Nephron progenitor cell (in vitro differentiated cells): ENCODE measurements at regions not wholly inside any gene's neighbourhood (a gene's known extent, or its start where the extent isn't known, plus 50 kb on each side); places are given as distances from the start of the nearest gene placed in this dataset.
"Not testable (repeated sequence)": the region's sequence is repeated elsewhere in the genome, so short reads cannot be mapped to it uniquely, and the experiment has no call there.

ENCODE experiments used
- DNase-seq: peaks from one replicate; pipeline ENCODE4 v3.0.0; 2021
- H3K27ac Mint-ChIP-seq: 2 replicates; pipeline ENCODE4 v1.8.0; 2021; ENCODE audit warnings: mild to moderate bottlenecking, moderate library complexity, mixed read lengths
- H3K27me3 Mint-ChIP-seq: 2 replicates; pipeline ENCODE4 v1.8.0; 2021; ENCODE audit warnings: mild to moderate bottlenecking, low read depth, mixed read lengths; ENCODE audit not compliant: poor library complexity
- H3K36me3 Mint-ChIP-seq: 2 replicates; pipeline ENCODE4 v1.8.0; 2021; ENCODE audit warnings: low read depth, mixed read lengths
- H3K4me1 Mint-ChIP-seq: 2 replicates; pipeline ENCODE4 v1.8.0; 2021; ENCODE audit warnings: mixed read lengths
- H3K4me3 Mint-ChIP-seq: 2 replicates; pipeline ENCODE4 v1.8.0; 2021; ENCODE audit warnings: mild to moderate bottlenecking, moderate library complexity, mixed read lengths
- H3K9me3 Mint-ChIP-seq: 2 replicates; pipeline ENCODE4 v1.8.0; 2021; ENCODE audit warnings: mild to moderate bottlenecking, moderate library complexity, mixed read lengths
- CTCF ChIP-seq: fragments of 200-600 bp; sonication (generic); IDR thresholded peaks from 2 replicates; pipeline ENCODE4 v1.5.0; 2021; ENCODE audit warnings: antibody characterized with exemption

DNA sequence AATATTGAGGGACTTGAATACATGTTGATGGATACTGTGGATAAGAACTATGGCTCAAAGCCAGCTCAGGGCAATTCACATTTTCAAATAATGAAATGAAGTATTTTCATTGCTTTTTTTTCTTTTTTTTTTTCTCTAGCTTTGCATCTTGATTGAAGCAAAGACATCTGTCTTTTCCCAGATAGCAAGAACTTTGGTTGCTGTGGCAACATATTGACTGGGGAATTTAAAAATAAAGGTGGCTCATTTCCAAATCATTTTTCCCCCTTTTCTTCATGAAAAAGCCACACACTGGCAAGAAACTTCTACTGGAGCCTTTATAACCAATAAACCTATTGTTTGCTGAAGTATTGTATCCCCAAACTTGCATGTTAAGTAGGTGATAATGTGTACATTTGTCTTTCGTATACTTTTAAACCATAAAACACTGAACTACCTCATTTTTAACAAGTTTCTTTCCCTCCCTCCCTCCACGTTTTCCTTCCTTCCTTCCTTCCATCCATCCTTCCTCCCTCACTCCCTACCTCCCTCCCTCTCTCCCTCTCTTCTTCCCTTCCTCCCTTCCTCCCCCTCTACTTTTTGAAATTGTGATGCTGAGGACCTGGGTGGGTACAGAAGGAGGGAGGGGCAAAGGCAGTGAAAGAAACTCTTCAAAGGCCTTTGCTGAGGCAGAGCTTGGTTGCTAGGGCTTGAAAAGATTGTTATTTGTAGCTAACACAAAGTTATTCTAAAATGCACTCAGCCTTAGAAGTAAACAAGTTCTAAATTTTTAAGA, 343.5 kb upstream of the SPRY2 start:
- Mint-ChIP-seq H3K9me3 (peaks cover 8% of the 10 kb centered on the region), H3K4me1 (peaks cover 9% of the 10 kb centered on the region), H3K27ac (no peak overlapping the region), H3K27me3 (peaks cover 6% of the 10 kb centered on the region), H3K4me3 (no peak overlapping the region), H3K36me3 (peaks cover 4% of the 10 kb centered on the region)
- no peak for DNase-seq
- TF ChIP-seq CTCF, result no peak

DNA sequence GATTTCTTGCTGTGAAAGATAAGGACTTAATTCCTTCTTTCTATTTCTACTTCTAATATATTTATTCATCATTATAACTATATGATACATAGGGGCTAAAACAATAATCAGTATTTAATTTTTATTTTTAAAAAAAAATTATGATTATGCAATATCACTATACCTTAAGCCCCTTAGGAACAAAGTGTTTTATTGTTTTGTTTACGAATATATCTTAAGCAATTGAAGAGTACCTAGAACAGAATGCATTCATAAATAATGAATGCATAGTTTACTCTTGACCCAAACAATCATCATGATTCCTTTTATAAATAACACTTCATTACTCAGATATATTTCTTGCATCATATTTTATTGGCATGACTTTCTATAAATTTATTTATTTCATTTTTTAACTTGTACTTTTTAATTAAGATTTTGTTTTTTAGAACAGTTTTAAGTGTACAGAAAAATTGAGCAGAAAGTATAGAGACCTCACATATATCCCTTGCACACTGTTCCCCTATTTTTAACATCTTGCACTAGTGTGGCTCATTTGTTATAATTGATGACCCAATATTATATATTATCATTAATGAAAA, 339.9 kb upstream of the SPRY2 start:
- no peak overlapping the region for H3K27ac Mint-ChIP-seq

GRCh38 chr13:80679423-80679822, 338.5 kb upstream of the SPRY2 start:
- H3K9me3 Mint-ChIP-seq, result peaks cover 25% of the 10 kb centered on the region
- H3K27me3 Mint-ChIP-seq, result peaks cover 1% of the 10 kb centered on the region
- no peak for DNase-seq
- no peak overlapping the region for H3K4me3 Mint-ChIP-seq
- TF ChIP-seq CTCF, result no peak
- H3K4me1 Mint-ChIP-seq, result peaks cover under 1% of the 10 kb centered on the region
- no peak overlapping the region for H3K27ac Mint-ChIP-seq
- H3K36me3 Mint-ChIP-seq, result no peaks in the 10 kb centered on the region

More for the DNA sequence above, 339.9 kb upstream of the SPRY2 start:
- TF ChIP-seq CTCF, result no peak
- peaks cover 6% of the 10 kb centered on the region for H3K27me3 Mint-ChIP-seq
- DNase-seq, result no peak
- H3K4me1 Mint-ChIP-seq, result peaks cover 5% of the 10 kb centered on the region
- no peaks in the 10 kb centered on the region for H3K36me3 Mint-ChIP-seq
- H3K9me3 Mint-ChIP-seq, result peaks cover 21% of the 10 kb centered on the region
- no peak overlapping the region for H3K4me3 Mint-ChIP-seq

DNA sequence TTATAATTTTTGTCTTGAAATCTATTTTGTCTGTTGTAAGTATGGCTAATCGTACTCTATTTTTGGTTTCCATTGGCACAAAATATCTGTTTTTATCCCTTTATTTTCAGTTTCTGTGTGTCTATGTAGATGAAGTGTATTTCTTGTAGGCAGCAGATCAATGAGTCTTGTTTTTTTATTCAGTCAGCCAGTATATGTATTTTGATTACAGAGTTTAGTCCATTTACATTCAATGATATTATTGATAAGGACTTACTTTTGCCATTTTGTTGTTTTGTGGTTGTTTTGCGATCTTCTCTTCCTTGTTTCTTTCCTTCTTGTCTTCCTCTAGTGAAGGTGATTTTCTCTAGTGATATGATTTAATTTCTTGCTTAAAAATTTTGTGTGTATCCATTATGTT, 336.3 kb upstream of the SPRY2 start:
- Mint-ChIP-seq H3K36me3 (peaks cover 14% of the 10 kb centered on the region), H3K27me3 (no peaks in the 10 kb centered on the region), H3K4me3 (no peak overlapping the region), H3K4me1 (no peaks in the 10 kb centered on the region), H3K9me3 (peaks cover 47% of the 10 kb centered on the region), H3K27ac (no peak overlapping the region)
- no peak for DNase-seq
- no peak for TF ChIP-seq CTCF

GRCh38 chr13:80675442-80675841, 334.5 kb upstream of the SPRY2 start:
- H3K27ac Mint-ChIP-seq, H3K27me3 Mint-ChIP-seq, DNase-seq, H3K4me3 Mint-ChIP-seq, H3K4me1 Mint-ChIP-seq: not testable (repeated sequence)
- Mint-ChIP-seq H3K9me3 (peaks cover 57% of the 10 kb centered on the region), H3K36me3 (peaks cover 14% of the 10 kb centered on the region)

DNA sequence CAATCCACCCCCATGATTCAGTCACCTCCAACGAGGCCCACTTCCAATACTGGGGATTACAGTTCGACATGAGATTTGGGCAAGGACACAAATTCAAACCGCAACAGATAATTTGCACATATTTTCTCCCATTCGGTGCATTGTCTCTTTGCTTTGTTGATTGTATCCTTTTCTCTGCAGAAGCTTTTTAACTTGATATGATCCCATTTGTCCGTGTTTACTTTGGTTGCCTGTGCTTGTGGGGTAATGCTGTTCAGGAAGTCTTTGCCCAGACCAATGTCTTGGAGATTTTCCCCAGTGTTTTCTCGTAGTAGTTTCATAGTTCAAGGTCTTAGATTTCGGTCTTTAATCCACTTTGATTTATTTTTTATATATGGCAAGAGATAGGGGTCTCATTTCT, 330.8 kb upstream of the SPRY2 start:
- peaks cover 18% of the 10 kb centered on the region for H3K4me1 Mint-ChIP-seq
- peaks cover 14% of the 10 kb centered on the region for H3K36me3 Mint-ChIP-seq
- no peak for DNase-seq
- H3K27me3 Mint-ChIP-seq, result no peaks in the 10 kb centered on the region
- H3K4me3 Mint-ChIP-seq, result no peak overlapping the region
- no peak for TF ChIP-seq CTCF
- H3K9me3 Mint-ChIP-seq, result peaks cover 43% of the 10 kb centered on the region
- H3K27ac Mint-ChIP-seq, result no peak overlapping the region
